NT2/D1 (cell line): ENCODE measurements at regions not wholly inside any gene's neighbourhood (a gene's known extent, or its start where the extent isn't known, plus 50 kb on each side); places are given as distances from the start of the nearest gene placed in this dataset.

Experiments
- DNase-seq: peaks from one replicate; pipeline ENCODE4 v3.0.0-alpha.2; 2011; ENCODE audit warnings: low read depth, low spot score
- H3K27me3 ChIP-seq: 2 replicates; pipeline ENCODE4 v1.6.0; 2011; ENCODE audit warnings: mild to moderate bottlenecking; ENCODE audit not compliant: insufficient read length, insufficient read depth
- H3K36me3 ChIP-seq: 2 replicates; pipeline ENCODE4 v1.6.1; 2011; ENCODE audit warnings: mild to moderate bottlenecking, low read length, mixed read lengths; ENCODE audit not compliant: insufficient read depth, insufficient read length
- H3K4me1 ChIP-seq: 2 replicates; pipeline ENCODE4 v1.5.1; 2011; ENCODE audit not compliant: insufficient read depth, insufficient read length
- H3K4me3 ChIP-seq: 2 replicates; pipeline ENCODE4 v1.5.1; 2011; ENCODE audit warnings: low read depth; ENCODE audit not compliant: insufficient read length
- H3K9ac ChIP-seq: 2 replicates; pipeline ENCODE4 v1.6.0; 2011; ENCODE audit warnings: low read depth; ENCODE audit not compliant: insufficient read length
- H3K9me3 ChIP-seq: 2 replicates; pipeline ENCODE4 v1.5.1; 2011; ENCODE audit warnings: mild to moderate bottlenecking, low read length; ENCODE audit not compliant: insufficient read depth
- SUZ12 ChIP-seq: IDR thresholded peaks from 2 replicates; pipeline ENCODE4 v1.6.1; 2011; ENCODE audit not compliant: insufficient read length, insufficient read depth; ENCODE audit errors: extremely low read depth
- YY1 ChIP-seq: IDR thresholded peaks from 2 replicates; pipeline ENCODE4 v1.6.1; 2011; ENCODE audit not compliant: insufficient read length, insufficient read depth
- ZNF274 ChIP-seq: IDR thresholded peaks from 2 replicates; pipeline ENCODE4 v1.6.1; 2011; ENCODE audit warnings: mild to moderate bottlenecking, low read depth, low read length

GRCh38 chr20:11711214-11711613, 206.5 kb upstream of the BTBD3 start:
- H3K4me3 ChIP-seq, result no peak overlapping the region
- no peaks in the 10 kb centered on the region for H3K27me3 ChIP-seq
- H3K4me1 ChIP-seq, result no peaks in the 10 kb centered on the region
- DNase-seq, result no peak
- no peak overlapping the region for H3K9ac ChIP-seq
- no peaks in the 10 kb centered on the region for H3K9me3 ChIP-seq
- TF ChIP-seq YY1, result no peak
- TF ChIP-seq ZNF274, result no peak
- TF ChIP-seq SUZ12, result no peak
- H3K36me3 ChIP-seq, result no peaks in the 10 kb centered on the region

GRCh38 chr20:11712639-11713160, 205.0 kb upstream of the BTBD3 start:
- Histone ChIP-seq H3K27me3 (no peaks in the 10 kb centered on the region), H3K9me3 (no peaks in the 10 kb centered on the region), H3K4me3 (no peak overlapping the region), H3K9ac (no peak overlapping the region), H3K4me1 (no peaks in the 10 kb centered on the region), H3K36me3 (no peaks in the 10 kb centered on the region)
- no peak for TF ChIP-seq ZNF274
- no peak for TF ChIP-seq YY1
- TF ChIP-seq SUZ12, result no peak
- DNase-seq, result no peak

- no peaks in the 10 kb centered on the region for H3K9me3 ChIP-seq
- no peaks in the 10 kb centered on the region for H3K4me1 ChIP-seq
- no peaks in the 10 kb centered on the region for H3K36me3 ChIP-seq
- TF ChIP-seq SUZ12 (no peak), ZNF274 (no peak), YY1 (no peak)
- H3K4me3 ChIP-seq, result no peak overlapping the region
- no peak overlapping the region for H3K9ac ChIP-seq
- DNase-seq, result no peak
- no peaks in the 10 kb centered on the region for H3K27me3 ChIP-seq
Measured at GRCh38 chr20:11714886-11715285, 202.8 kb upstream of the BTBD3 start.

DNA sequence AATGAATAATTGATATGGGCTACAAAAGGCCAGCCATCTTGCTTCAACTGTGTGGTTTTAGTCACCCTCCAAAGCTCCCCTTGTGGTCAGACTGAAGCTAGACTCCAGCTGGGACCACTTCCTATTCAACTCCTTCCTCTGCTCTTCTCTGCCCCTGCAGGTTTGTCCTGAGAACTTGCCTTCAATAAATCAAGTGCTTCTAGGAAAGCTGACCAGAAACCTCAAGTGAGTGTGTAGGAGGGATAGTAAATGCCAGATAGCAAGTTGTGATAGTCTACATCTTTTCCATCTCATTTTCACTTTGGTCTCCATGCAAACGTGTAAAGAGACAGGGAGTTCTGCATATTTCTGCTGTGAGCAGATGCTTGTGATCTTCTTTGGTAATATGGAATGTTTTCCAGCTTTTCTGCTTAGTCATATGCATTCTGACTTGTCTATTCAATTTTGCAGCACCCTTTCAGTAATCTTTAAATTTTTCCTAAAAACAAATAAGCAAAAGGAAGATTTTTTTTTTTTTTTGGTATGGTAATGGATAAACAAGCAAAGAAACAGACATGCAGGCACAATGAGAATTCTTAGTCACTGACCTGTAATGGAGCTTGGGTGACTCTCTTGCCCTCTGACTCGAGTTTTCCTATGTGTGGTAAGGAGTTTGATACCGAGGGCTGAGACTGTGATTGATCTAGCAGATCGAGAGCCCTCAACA, 201.3 kb upstream of the BTBD3 start:
- TF ChIP-seq SUZ12 (no peak), ZNF274 (no peak), YY1 (no peak)
- DNase-seq, result peak; percentile 43
- H3K4me1 ChIP-seq, result no peaks in the 10 kb centered on the region

DNA sequence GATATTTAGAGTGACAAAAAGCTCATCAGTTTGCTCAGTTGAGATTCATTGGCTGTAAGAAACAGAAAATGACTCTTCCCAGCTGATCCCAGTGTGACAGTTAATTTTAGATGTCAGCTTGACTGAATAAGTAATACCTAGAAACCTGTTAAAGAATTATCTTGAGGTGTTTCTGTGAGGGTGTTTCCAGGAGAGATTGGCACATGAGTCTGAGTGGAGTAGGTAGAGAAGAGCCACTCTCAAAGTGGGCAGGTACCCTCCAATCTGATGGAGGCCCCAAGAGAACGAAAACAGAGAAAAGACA, 200.8 kb upstream of the BTBD3 start:
- Histone ChIP-seq H3K27me3 (no peaks in the 10 kb centered on the region), H3K36me3 (no peaks in the 10 kb centered on the region)
- TF ChIP-seq YY1, result no peak
- TF ChIP-seq SUZ12, result no peak

More for the DNA sequence above, 201.3 kb upstream of the BTBD3 start:
- Histone ChIP-seq H3K9me3 (no peaks in the 10 kb centered on the region), H3K4me3 (no peak overlapping the region), H3K27me3 (no peaks in the 10 kb centered on the region), H3K9ac (no peak overlapping the region), H3K36me3 (no peaks in the 10 kb centered on the region)

GRCh38 chr20:11717562-11717961, 200.1 kb upstream of the BTBD3 start:
- Histone ChIP-seq H3K27me3 (no peaks in the 10 kb centered on the region), H3K4me1 (no peaks in the 10 kb centered on the region), H3K36me3 (no peaks in the 10 kb centered on the region), H3K9ac (no peak overlapping the region), H3K9me3 (no peaks in the 10 kb centered on the region), H3K4me3 (no peak overlapping the region)
- no peak for TF ChIP-seq ZNF274
- TF ChIP-seq YY1, result no peak
- no peak for TF ChIP-seq SUZ12
- no peak for DNase-seq

More for the DNA sequence above, 200.8 kb upstream of the BTBD3 start:
- Histone ChIP-seq H3K4me3 (no peak overlapping the region), H3K4me1 (no peaks in the 10 kb centered on the region), H3K9ac (no peak overlapping the region), H3K9me3 (no peaks in the 10 kb centered on the region)
- no peak for DNase-seq

- H3K27me3 ChIP-seq, result no peaks in the 10 kb centered on the region
- no peak overlapping the region for H3K4me3 ChIP-seq
- no peaks in the 10 kb centered on the region for H3K36me3 ChIP-seq
- no peaks in the 10 kb centered on the region for H3K9me3 ChIP-seq
- no peaks in the 10 kb centered on the region for H3K4me1 ChIP-seq
- DNase-seq, result no peak
- no peak overlapping the region for H3K9ac ChIP-seq
- TF ChIP-seq ZNF274, result no peak
- TF ChIP-seq SUZ12, result no peak
- TF ChIP-seq YY1, result no peak
Measured at GRCh38 chr20:11718474-11719094, 199.1 kb upstream of the BTBD3 start.

DNA sequence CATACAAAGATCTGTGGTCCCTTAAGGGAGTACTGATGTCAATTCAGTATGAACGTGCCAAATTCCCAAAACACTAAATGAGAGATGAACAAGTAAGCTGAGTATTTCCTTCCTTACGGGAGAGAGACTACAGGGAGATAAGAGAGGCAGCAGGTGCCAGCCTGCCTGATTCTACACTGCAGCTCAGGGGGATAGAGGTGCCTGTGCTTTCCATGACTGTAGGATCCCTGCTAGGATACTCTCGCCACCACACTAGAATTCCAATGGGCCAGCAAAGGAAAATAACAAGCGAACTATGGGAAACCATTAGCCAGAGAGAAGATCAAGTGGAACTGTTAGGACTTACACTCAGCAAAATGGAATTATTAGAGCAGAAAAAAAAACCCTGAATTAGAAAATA, 198.5 kb upstream of the BTBD3 start:
- Histone ChIP-seq H3K27me3 (no peaks in the 10 kb centered on the region), H3K4me3 (no peak overlapping the region), H3K9me3 (no peaks in the 10 kb centered on the region), H3K4me1 (no peaks in the 10 kb centered on the region), H3K9ac (no peak overlapping the region), H3K36me3 (no peaks in the 10 kb centered on the region)
- TF ChIP-seq SUZ12, result no peak
- no peak for TF ChIP-seq ZNF274
- no peak for TF ChIP-seq YY1
- peak; percentile 42 for DNase-seq
